ENCODE measurements at regions not wholly inside any gene's neighbourhood (a gene's known extent, or its start where the extent isn't known, plus 50 kb on each side); places are given as distances from the start of the nearest gene placed in this dataset.

DNA sequence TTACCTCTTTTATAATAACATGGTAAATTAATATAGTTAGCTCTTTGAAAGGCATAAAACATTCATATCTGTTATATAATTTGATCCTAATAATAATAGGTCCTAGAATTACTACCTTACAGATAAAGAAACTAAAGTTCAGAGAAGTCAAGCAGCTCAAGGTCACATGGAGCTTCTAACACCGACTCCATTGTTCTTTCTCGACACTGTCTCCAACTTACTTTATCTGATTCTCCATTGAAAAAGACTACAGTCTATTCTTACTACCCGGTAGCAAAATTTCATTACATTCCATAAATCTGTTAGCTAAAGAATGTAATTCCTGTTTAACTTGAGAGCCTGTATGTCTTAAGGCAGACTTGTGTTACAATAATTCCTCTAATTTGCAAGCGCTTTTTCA, 96.3 kb upstream of the TMEM161B start:
- no peak for DNase-seq (ENCODE audit: low read depth in 2 of 2)

DNA sequence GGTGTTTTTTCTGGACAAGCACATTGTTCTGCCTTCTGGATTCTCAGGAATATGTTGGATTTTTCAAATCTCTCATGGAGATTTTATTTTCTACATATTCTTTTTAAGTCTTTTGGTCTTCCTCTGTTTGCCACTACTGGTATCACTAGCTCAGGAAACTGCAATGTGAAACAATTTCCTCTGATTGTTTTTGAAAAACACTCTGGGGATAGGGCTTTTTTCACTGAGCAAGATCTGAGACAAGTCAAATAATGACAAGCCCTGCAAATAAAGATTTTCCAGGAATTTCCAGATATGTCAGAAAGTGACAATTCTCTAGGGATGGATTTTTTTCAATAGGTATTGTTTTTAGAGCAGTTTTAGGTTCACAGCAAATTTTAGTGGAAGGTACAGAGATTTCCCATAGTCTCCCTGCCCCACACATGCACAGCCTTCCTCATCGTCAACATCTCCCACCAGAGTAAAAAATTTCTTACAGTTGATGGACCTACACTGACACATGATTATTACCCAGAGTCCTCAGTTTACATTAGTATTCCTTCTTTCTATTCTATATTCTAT, 86.9 kb upstream of the TMEM161B start:
- DNase-seq (ENCODE audit: low read depth in 2 of 2): no peak

DNA sequence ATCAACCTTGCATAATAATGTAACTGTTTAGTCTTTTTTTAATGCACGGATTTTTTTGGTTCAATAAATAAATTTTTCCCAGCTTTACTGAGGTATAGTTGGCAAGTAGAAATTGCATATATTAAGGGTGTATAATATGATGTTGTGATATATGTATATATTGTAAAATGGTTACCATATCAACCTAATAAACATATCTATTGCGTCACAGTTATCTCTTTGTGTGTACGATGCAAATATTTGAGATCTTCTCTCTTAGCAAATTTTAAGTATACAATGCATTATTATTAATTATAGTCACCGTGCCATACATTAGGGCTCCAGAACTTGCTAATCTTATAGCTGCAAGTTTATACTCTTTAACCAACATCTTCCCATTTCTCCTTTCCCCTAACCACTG, 57.2 kb upstream of the TMEM161B start:
- DNase-seq (ENCODE audit: low read depth in 2 of 2): no peak

DNA sequence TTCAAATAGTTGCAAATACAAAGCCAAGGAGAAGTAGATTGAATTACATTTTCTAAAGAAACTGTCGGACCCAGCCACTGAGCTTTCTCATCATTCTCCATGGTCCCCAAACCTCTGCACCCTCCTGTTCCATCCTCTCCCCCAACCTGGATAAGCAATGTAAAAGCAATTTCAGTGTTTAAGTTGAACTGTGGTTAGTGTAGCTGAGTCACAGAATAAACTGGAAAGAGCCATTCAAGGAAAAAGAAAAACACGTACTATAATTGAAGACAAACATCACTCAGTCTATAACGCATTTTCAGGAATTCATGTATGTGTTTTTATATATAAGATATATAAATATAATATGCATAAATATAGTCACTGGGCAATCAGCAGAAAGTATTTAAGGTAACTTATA, 54.1 kb upstream of the TMEM161B start:
- no peak for DNase-seq (ENCODE audit: low read depth in 2 of 2)
